ENCODE measurements at regions not wholly inside any gene's neighbourhood (a gene's known extent, or its start where the extent isn't known, plus 50 kb on each side); places are given as distances from the start of the nearest gene placed in this dataset. TPM values are rescaled to one million over a fixed set of nuclear protein-coding genes. Genes with fewer than 3 reads are reported as not detected.
"Not testable (repeated sequence)": the region's sequence is repeated elsewhere in the genome, so short reads cannot be mapped to it uniquely, and the experiment has no call there.

DNA sequence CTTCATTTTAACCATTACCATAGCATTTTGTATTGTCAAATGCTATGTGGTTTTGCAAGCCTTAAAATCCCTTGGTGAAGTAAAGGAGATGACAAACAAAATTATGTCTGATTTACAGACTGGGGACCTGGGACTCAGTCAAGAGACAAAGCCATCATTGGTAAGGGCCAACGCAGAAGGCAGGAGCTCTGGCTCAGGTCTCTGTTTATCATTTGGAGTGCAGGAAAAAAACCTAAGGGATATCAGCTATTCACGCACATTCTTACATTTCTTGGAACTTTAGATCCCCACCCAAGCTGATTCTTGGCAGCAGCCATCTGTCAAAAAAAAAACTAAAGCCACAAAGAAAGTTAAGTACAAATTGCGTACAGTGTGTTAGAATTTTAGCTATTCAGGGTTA is 731.9 kb downstream of the STPG2 start:
- no peak for DNase-seq

DNA sequence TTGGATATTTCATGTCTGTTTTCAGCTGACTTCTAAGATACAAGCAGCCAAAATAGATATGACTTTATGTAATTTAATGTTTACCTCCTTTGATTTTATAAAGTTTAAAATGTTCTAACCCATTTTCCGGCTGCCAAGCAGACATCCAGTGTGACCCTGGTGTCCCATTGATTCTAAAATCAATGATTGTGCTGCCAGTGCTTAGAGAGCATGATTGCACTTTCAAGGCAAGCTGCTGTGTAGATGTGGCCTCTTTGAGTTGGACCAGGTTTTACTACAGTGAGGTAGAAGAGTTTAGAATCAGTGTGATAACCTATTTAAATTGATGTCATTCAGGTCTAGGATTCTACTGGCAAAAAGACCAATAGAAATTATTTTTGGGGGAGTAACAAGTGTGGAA is 730.9 kb downstream of the STPG2 start:
- DNase-seq: no peak

DNA sequence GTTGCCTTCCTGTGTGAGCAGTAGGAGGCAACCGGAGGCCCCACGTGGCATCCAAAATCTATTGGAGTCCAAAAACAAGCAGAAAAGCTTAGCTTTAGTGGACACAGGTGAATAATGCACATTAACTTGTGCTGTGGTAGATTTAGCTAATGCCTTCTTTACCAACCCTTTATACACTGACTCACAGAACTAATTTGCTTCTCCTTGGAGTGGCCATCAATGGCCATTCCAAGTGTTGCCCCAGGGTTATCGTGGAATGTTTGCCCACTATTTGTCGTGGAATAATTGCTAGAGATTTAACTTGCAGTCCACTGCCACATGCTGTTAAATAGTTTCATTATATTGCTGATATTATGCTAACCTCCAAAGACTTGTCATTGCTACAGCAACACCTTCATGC is 729.1 kb downstream of the STPG2 start:
- no peak for DNase-seq

DNA sequence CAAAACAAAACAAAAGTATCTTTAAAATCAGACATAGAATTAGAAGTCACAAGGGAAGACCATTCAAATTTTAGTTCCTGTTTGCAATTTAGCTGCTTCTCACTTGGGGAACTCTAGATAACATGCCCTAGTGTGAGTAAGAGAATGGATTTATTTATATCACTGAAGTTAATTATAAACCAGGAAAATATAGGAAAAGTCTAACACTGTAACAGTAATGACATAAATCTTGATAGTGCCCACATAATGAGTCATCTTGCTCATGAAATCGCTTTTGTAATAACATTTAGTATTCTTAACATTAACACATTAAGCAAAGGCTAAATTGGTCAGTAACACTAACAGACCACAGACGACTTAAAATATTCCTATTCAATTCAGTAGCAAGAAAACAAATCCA is 710.7 kb downstream of the STPG2 start:
- DNase-seq: no peak

DNA sequence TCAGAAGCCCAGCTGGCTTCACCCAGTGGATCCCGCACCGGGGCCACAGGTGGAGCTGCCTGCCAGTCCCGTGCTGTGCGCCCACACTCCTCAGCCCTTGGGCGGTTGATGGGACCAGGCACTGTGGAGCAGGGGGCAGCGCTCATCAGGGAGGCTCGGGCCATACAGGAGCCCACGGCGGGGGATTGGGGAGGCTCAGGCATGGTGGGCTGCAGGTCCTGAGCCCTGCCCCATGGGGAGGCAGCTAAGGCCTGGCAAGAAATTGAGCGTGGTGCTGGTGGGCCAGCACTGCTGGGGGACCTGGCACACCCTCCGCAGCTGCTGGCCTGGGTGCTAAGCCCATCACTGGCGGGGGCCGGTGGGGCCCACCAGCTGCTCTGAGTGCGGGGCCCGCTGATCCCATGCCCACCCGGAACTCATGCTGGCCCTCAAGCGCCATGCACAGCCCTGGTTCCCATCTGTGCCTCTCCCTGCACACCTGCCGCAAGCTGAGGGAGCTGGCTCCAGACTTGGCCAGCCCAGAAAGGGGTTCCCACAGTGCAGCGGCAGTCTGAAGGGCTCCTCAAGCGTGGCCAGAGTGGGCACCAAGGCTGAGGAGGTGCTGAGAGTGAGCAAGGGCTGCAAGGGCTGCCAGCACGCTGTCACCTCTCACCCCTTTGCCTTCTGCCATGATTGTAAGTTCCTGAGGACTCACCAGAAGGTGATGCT is 705.1 kb downstream of the STPG2 start:
- not testable (repeated sequence) for DNase-seq

DNA sequence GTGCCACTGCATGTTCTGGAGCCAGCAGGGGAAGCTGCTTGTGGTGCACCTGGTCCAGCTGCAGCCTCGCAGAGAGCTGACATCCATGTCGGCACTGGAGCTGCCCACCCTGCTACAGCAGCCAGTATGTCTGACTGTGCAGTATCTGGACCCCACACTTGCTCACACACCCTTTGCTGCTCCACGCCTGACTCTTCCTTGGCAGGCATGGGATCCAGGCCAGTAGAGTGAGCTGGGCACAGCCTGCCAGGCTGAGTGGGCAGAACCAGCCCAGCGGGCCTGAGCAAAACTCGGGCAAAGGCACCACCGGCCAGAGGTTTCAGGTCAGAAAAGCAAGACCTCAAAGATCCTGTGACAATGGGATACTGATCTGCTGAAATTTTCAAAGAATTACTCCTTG is 690.1 kb downstream of the STPG2 start:
- DNase-seq: no peak

DNA sequence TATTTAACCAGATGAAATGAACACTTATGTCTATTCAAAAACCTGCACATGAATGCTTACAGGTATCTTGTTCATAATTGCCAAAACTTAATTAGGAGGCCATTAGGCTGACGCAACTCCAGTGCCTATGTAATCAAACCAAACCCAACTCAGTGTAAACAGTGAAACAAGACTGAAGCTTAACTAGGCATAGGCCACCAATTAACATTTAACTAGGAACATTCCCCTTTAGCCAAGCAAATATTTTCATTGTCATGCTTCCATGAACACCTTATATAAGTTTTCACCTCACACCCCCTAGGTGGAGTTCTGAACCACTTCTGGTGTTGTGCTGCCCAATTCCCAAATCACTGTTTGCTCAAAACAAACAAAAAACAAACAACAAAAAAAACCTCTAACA is 686.0 kb downstream of the STPG2 start:
- DNase-seq: no peak

DNA sequence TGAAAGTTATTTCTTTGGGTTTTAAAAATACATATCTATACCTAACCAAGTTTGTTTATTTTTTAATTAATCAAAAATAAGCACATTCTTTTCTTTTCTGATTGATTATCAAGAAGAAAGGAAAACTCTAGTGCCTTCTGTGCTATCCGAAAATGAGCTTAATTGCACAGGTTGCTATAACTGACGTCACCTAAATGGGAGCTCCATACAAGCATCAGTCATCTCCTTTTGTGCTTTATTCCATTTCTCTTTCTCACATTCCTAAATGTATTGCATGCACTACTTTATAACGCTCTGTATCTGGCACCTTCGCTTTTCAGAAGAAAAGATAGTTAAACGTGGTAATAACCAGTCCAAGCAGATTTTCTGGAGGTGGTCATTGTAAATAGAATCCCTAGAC is 675.0 kb downstream of the STPG2 start:
- DNase-seq: no peak

DNA sequence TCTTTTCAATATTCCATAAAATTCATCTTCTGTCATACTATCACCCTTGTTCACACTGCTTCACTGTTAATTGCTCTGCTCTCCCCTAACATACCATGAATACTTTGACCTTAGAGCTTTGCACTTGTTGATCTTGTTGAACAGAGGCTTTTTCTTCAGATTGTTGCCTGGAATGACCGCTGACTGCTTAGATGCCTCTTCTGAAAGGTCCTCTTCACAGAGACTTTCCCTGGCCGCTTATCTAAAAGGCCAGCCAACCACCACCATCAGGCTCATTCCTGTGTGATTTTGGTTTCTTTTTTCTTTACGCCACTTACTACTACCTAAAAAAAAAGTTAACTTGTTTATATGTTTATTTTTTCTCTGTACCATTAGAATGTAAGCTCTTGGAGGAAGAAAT is 667.7 kb downstream of the STPG2 start:
- DNase-seq: no peak

DNA sequence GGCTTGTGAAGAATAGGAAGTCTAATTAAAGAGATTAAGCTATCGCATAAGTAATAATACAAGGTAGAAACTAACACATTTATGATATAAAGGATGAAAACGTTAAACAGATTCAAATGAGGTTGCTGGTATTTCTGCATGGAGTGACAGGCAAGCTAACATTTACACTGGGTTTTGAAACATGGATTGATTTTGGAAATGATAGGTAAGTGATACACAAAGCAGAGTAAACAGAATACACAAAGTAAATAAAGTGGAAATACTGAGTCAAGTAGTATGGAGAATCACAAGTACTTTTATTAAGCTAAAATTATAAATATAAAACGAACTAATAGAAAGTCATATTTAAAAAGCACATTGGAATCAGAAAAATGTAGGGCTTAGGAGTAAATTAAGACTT is 665.3 kb downstream of the STPG2 start:
- no peak for DNase-seq

DNA sequence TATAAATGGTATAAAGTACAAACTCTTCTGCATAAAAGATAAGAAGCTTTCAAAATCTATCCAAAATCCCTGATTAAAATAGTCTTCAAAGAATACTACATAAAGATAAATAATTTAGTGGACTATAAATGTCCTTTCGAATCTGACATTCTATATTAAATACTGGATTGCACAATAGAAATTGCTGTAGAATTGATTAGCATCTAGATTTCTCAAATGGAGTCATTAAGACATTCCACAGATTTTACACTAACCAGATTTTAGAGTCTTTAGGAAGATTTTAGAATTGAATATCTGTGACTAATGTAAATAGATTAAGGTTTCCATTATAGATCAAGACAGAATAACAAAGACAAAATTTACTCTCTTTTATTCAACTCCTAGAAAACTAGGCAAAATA is 663.9 kb downstream of the STPG2 start:
- DNase-seq: no peak

DNA sequence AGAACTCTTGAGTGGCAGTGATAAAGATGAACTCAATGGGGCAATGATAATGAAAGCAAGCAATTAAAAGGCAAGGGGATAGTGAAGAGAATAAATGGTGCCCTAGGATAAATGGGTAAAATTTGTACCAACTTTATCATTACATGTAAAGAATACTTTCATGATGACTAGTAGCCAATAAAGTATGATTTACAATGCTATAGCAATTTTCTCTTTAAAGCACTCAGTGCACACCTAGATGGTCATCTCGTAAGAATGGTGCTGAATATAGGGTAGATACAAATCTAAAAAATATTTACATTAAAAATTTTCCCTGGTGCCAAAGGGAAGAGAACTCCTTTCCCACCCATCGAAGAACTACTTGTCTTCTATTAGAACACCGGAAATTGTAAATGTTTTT is 651.4 kb downstream of the STPG2 start:
- DNase-seq: no peak

DNA sequence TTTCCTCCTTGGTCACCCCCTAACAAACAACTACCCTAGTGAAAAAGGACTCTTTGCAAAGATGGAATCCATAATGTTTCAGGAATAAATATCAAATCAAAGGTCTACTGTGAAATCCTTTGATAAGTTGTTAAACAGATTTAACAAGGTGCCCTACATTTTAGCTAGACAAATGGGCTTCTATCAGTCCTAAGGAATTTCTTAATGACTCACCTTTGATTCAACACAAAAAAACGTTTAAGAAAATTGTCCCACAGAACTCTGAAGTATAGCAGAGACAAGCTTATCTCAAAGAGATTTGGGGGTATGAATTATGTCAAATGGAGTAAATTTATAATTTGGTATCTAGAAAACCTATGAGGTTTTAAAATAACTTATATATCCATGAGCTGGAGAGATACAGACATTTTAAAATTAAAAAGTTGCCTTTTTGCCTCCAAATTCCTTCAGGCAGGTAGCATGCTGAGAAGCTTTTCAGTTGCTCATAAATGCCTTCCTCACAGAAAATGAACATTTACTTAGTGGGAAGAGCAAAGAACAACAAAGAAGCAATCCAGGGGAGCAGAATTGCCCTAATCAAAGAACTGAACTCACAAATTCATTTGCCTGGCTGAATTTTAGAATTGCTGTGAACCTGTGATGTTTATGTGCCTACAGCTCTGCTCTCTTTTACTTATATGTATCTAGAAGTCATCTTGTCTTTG is 649.3 kb downstream of the STPG2 start:
- no peak for DNase-seq

DNA sequence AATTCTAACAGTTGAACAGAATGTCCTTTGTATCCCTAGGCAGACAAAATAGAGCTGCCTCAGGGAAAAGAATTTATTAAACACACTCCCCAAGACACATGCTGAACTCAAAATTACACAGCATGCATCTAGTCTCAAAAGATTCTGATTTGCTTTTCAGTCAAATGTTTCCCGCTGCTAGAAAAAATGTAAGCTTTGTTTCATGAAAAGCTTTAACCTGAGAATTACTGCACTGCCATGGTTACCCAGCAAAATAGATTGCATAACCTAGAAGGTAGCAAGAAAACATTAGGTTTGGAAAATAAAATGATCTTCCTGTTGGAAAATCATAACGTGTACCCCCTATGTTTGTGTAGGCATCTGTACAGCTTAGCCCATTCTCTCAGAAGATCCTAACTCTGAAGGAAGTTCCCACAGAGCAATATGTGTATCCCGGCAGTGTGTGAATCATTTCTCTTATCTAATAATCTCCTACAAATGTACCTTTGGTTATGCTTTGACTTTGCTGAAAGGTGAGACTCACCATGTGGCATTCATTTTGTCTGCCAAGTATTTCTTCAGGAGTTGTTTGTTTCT is 646.9 kb downstream of the STPG2 start:
- DNase-seq: peak; percentile 11

DNA sequence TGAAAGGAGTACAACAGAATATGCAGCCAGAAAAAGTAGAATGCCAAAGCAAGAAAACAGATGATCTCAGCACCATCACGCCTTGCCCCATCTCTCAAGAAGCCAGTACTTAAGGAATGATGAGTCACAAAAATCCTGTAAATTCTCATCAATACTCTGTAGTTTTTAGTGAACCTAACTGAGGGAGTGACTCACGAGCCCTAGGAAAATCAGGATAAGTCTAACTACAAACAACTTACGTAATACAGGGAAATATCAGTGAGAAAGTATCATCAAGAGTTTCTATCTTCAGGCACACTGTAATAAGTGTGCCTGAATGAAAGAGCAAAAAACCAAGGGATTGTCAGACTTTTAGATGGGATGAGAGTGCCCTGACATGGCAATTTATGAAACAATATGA is 644.4 kb downstream of the STPG2 start:
- no peak for DNase-seq

DNA sequence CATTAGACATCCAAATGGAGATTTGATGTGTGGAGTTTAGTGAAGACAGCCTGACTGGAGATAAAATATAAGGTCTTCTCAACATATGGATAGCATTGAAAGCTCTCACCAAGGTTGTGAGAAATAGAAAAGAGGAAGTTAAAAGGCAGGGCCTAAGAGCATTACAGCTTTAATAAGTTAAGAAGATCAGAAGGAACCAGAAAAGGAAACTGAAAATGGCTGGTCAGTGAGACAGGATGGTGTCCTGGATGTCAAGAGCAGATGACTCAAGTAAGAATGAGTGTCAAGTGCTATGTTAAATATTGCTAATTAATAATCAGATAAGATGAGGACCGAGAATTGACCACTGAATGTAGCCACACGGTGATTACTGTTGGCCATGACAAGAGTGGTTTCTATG is 642.9 kb downstream of the STPG2 start:
- no peak for DNase-seq

DNA sequence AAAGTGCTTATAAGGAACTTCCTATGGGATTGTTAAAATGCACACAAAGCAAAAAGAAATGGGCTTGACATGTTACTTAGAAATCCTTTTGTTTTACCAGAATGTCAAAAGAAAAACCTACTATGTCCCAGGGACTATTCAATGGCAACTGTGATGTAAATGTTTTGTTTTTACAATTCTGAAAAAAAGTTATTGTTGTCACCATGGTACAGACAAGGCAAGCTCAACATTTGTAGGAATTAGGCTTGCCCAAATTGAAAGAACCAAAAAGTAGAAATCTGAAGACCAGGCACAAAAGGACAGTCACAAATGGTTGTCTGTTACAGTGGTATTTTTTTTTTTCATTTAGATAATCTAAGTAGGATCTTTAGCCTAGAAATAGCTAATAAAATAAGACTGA is 638.6 kb downstream of the STPG2 start:
- DNase-seq: no peak

DNA sequence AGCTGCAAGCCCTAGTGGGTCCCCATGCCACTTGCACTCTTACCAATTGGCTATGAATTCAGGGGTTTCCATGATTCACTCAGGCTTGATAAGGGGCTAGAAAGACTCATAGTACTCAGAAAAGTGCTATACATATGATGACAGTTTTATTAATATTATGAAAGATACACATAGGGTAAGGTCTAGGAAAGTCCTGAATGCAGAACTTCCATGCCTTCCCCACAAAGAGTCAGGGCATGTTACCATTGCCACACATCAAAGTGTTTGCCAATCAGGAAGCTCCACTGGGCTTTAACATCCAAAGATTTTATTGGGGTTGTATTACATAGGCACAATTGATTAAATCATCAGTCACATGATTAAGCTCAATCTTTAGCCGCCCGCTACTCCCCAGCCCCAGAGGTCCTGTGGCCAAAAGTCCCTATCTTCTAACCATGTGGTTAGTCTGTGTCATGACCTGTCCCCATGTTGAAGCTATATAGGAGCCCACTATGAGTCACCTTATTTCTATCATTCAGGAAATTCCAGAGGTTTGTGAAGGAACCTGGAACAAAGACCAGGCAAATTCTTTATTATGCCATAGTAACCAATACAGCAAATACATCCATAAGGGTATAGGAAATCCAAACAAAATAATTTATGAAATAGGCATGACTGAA is 635.6 kb downstream of the STPG2 start:
- DNase-seq: no peak

Small RNA genes in the stretch of these regions (small RNA-seq; reads per million reads assigned to genes)
- gene COX7A2P2 (ENCODE audit: low replicate concordance): not detected
- not detected for gene RNU6-34P (ENCODE audit: low replicate concordance)

Data from tongue (tissue), 2 donors.